GM12878 (cell line): ENCODE measurements at regions not wholly inside any gene's neighbourhood (a gene's known extent, or its start where the extent isn't known, plus 50 kb on each side); places are given as distances from the start of the nearest gene placed in this dataset.

Experiments
- ATF7 ChIP-seq: fragments of 450-650 bp; IDR thresholded peaks from 2 replicates; pipeline ENCODE4 v1.6.1; 2016; ENCODE audit warnings: low read depth, mild to moderate bottlenecking
- BCL3 ChIP-seq: IDR thresholded peaks from 2 replicates; pipeline ENCODE4 v1.6.1; 2011; ENCODE audit warnings: borderline replicate concordance, low read depth, mild to moderate bottlenecking, moderate library complexity, low read length; ENCODE audit not compliant: insufficient read depth, poor library complexity, severe bottlenecking
- CBFB ChIP-seq: IDR thresholded peaks from 2 replicates; pipeline ENCODE4 v1.6.1; 2016; ENCODE audit warnings: antibody characterized with exemption, low read depth
- CBX3 ChIP-seq: fragments of 200-600 bp; sonication (generic); IDR thresholded peaks from 2 replicates; pipeline ENCODE4 v1.6.1; 2016; ENCODE audit warnings: low read depth, borderline replicate concordance
- ESRRA ChIP-seq: IDR thresholded peaks from 2 replicates; pipeline ENCODE4 v1.6.1; 2012; ENCODE audit warnings: mild to moderate bottlenecking, low read length, improper control_type of control experiment
- EZH2 ChIP-seq: IDR thresholded peaks from 2 replicates; pipeline ENCODE4 v1.6.1; 2012; ENCODE audit warnings: low read depth, mild to moderate bottlenecking, control low read depth, inconsistent platforms, low read length, borderline replicate concordance; ENCODE audit not compliant: control insufficient read depth
- FOXK2 ChIP-seq: fragments of 450-650 bp; IDR thresholded peaks from 2 replicates; pipeline ENCODE4 v1.6.1; 2017; ENCODE audit warnings: mild to moderate bottlenecking, moderate library complexity
- HDAC6 ChIP-seq: fragments of 200-600 bp; sonication (generic); IDR thresholded peaks from one replicate; pipeline ENCODE4 v1.8.0; 2017; ENCODE audit warnings: antibody characterized with exemption; ENCODE audit not compliant: unreplicated experiment
- KAT2A ChIP-seq: conservative IDR thresholded peaks from 2 replicates; pipeline ENCODE4 v1.6.1; 2011; ENCODE audit warnings: low read depth, low read length; ENCODE audit not compliant: control insufficient read depth
- NR2C2 ChIP-seq: IDR thresholded peaks from 2 replicates; pipeline ENCODE4 v1.6.1; 2011; ENCODE audit warnings: borderline replicate concordance, low read depth; ENCODE audit not compliant: control insufficient read depth, insufficient read length
- PAX5 ChIP-seq: IDR thresholded peaks from 2 replicates; pipeline ENCODE4 v1.6.1; 2011; ENCODE audit warnings: low read depth, low read length, borderline replicate concordance
- PML ChIP-seq: IDR thresholded peaks from 2 replicates; pipeline ENCODE4 v1.6.1; 2012; ENCODE audit warnings: low read length, inconsistent platforms
- RCOR1 ChIP-seq: conservative IDR thresholded peaks from 2 replicates; pipeline ENCODE4 v1.6.1; 2012; ENCODE audit warnings: low read depth, low read length, improper control_type of control experiment
- SP1 ChIP-seq: IDR thresholded peaks from one replicate; pipeline ENCODE4 v1.6.1; 2011; ENCODE audit warnings: low read depth, low read length
- SRF ChIP-seq, 2 experiments: IDR thresholded peaks; 2 replicates each; pipeline ENCODE4 v1.6.1; 2011; ENCODE audit warnings: low read depth in 2 of 2, low read length in 2 of 2, mild to moderate bottlenecking in 1 of 2, moderate library complexity in 1 of 2
- TCF3 ChIP-seq: IDR thresholded peaks from 2 replicates; pipeline ENCODE4 v1.6.1; 2012; ENCODE audit warnings: low read depth, mild to moderate bottlenecking, low read length, borderline replicate concordance; ENCODE audit not compliant: insufficient read depth
- USF2 ChIP-seq: IDR thresholded peaks from 2 replicates; pipeline ENCODE4 v1.6.1; 2011; ENCODE audit warnings: low read depth, low read length, improper control_type of control experiment, borderline replicate concordance
- ZBTB4 ChIP-seq: fragments of 450-650 bp; formaldehyde crosslinking; IDR thresholded peaks from 2 replicates; pipeline ENCODE4 v1.4.0; 2022; ENCODE audit warnings: mild to moderate bottlenecking, moderate library complexity
- ZNF274 ChIP-seq: IDR thresholded peaks from one replicate; pipeline ENCODE4 v1.8.0; 2011; ENCODE audit not compliant: insufficient read length, insufficient read depth

- TF ChIP-seq BCL3 (no peak), NR2C2 (no peak), SP1 (no peak), FOXK2 (no peak), CBX3 (no peak), HDAC6 (peak; percentile 91), ESRRA (no peak), USF2 (no peak), RCOR1 (no peak), SRF (IDR thresholded peaks at IDR 0.05; ENCODE audit: low read depth in 2 of 2, low read length in 2 of 2) (no peak), TCF3 (no peak), ZBTB4 (no peak), CBFB (peak; percentile 48; the same call in 1 of the 2 replicates), PML (peak; percentile 67; the same call in 1 of the 2 replicates), ATF7 (no peak), EZH2 (no peak), ZNF274 (no peak), KAT2A (no peak), PAX5 (no peak)
These were observed 71.9 kb upstream of the GRAMD1B start (continued) for GRCh38 chr11:123357990-123358827.
